Stomach (tissue), 4 donors: ENCODE measurements at regions not wholly inside any gene's neighbourhood (a gene's known extent, or its start where the extent isn't known, plus 50 kb on each side); places are given as distances from the start of the nearest gene placed in this dataset.

Experiments
- POLR2AphosphoS5 ChIP-seq, 3 donors: sonication (generic); formaldehyde crosslinking; IDR thresholded peaks; one replicate each; pipeline ENCODE4 v1.6.1; 2016; ENCODE audit warnings: antibody characterized with exemption in 3 of 3
- TF ChIP-seq, protein P1 (sequence below), 7 experiments: fragments of 450-650 bp in 4 of 7; fragments of 200-600 bp in 3 of 7; sonication (generic) in 3 of 7; IDR thresholded peaks; one replicate each; pipeline ENCODE4 v1.5.1; 2016 to 2019; ENCODE audit warnings: antibody characterized with exemption in 7 of 7, control low read depth in 2 of 7, mild to moderate bottlenecking in 1 of 7

DNA sequence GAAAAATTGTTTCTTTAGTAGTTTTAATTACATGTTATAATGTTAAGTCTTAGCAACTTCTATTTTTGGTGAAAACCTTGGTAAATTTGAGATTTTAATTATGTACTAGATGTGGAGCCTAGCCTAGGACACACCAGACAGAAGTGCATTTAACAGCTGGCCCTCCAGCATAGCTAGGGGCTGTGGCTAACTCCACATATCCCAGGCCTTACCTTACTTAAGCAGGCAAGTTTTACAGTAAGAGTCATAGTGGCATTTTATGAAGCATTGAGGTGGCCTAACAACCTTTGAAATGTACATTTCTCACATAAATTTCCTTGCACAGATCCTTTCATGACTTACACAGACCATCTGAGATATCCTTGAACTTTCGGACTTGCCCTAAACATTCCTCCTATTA lies 71.6 kb upstream of the C4orf54 start:
- TF ChIP-seq, protein P1, sequence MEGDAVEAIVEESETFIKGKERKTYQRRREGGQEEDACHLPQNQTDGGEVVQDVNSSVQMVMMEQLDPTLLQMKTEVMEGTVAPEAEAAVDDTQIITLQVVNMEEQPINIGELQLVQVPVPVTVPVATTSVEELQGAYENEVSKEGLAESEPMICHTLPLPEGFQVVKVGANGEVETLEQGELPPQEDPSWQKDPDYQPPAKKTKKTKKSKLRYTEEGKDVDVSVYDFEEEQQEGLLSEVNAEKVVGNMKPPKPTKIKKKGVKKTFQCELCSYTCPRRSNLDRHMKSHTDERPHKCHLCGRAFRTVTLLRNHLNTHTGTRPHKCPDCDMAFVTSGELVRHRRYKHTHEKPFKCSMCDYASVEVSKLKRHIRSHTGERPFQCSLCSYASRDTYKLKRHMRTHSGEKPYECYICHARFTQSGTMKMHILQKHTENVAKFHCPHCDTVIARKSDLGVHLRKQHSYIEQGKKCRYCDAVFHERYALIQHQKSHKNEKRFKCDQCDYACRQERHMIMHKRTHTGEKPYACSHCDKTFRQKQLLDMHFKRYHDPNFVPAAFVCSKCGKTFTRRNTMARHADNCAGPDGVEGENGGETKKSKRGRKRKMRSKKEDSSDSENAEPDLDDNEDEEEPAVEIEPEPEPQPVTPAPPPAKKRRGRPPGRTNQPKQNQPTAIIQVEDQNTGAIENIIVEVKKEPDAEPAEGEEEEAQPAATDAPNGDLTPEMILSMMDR (IDR thresholded peaks at IDR 0.05) = no peak
- no peak for TF ChIP-seq POLR2AphosphoS5 (IDR thresholded peaks at IDR 0.05)
